Endothelial cell of hepatic sinusoid (primary cell): ENCODE measurements at regions not wholly inside any gene's neighbourhood (a gene's known extent, or its start where the extent isn't known, plus 50 kb on each side); places are given as distances from the start of the nearest gene placed in this dataset.
"Not testable (repeated sequence)": the region's sequence is repeated elsewhere in the genome, so short reads cannot be mapped to it uniquely, and the experiment has no call there.

Experiments
- in situ Hi-C: cut with HindIII; loops from 2 replicates; pipeline ENCODE4 v1.10.0; 2017; ENCODE audit warnings: low sequenced_read_pairs

- in situ Hi-C loops = no loop called here
These were observed 308.4 kb upstream of the ERCC4 start for GRCh38 chr16:13611596-13611995.

- in situ Hi-C loops = no loop called here
These were observed 307.3 kb upstream of the ERCC4 start for GRCh38 chr16:13612623-13613022.

GRCh38 chr16:13613165-13613564 is 306.8 kb upstream of the ERCC4 start:
- in situ Hi-C loops = no loop called here

GRCh38 chr16:13621639-13622038 is 298.3 kb upstream of the ERCC4 start:
- in situ Hi-C loops = no loop called here

GRCh38 chr16:13628156-13628555 is 291.8 kb upstream of the ERCC4 start:
- in situ Hi-C loops = no loop called here

- in situ Hi-C loops = no loop called here
These were observed 290.2 kb upstream of the ERCC4 start for GRCh38 chr16:13629704-13630103.

- in situ Hi-C loops = no loop called here
These were observed 289.6 kb upstream of the ERCC4 start for GRCh38 chr16:13630374-13630773.

GRCh38 chr16:13631213-13631767 is 288.7 kb upstream of the ERCC4 start:
- in situ Hi-C loops = no loop called here

GRCh38 chr16:13631916-13632315 is 288.0 kb upstream of the ERCC4 start:
- in situ Hi-C loops = no loop called here

- in situ Hi-C loops = not testable (repeated sequence)
These were observed 287.4 kb upstream of the ERCC4 start for GRCh38 chr16:13632504-13632903.

GRCh38 chr16:13633391-13633861 is 286.5 kb upstream of the ERCC4 start:
- in situ Hi-C loops = no loop called here

- in situ Hi-C loops = no loop called here
These were observed 285.7 kb upstream of the ERCC4 start for GRCh38 chr16:13634253-13634652.

GRCh38 chr16:13634959-13635358 is 285.0 kb upstream of the ERCC4 start:
- in situ Hi-C loops = no loop called here

- in situ Hi-C loops = no loop called here
These were observed 281.7 kb upstream of the ERCC4 start for GRCh38 chr16:13638218-13638617.

GRCh38 chr16:13643412-13643811 is 276.5 kb upstream of the ERCC4 start:
- in situ Hi-C loops = no loop called here

GRCh38 chr16:13645601-13646245 is 274.2 kb upstream of the ERCC4 start:
- in situ Hi-C loops = loop anchor here (5.0 kb wide), 1 partner anchor 87 kb away; no protein-coding TSS in a partner anchor

GRCh38 chr16:13660807-13661206 is 259.1 kb upstream of the ERCC4 start:
- in situ Hi-C loops = no loop called here

- in situ Hi-C loops = no loop called here
These were observed 254.1 kb upstream of the ERCC4 start for GRCh38 chr16:13665876-13666275.

- in situ Hi-C loops = no loop called here
These were observed 247.8 kb upstream of the ERCC4 start for GRCh38 chr16:13672196-13672595.

GRCh38 chr16:13680021-13680889 is 239.7 kb upstream of the ERCC4 start:
- in situ Hi-C loops = no loop called here

GRCh38 chr16:13684819-13685563 is 235.0 kb upstream of the ERCC4 start:
- in situ Hi-C loops = no loop called here
